ENCODE measurements at regions not wholly inside any gene's neighbourhood (a gene's known extent, or its start where the extent isn't known, plus 50 kb on each side); places are given as distances from the start of the nearest gene placed in this dataset.

- 77 to 81% methylated on average over 4 of the region's 4 CpGs for WGBS, 2 donors
Observed at GRCh38 chr3:34780973-34781372, 858.4 kb upstream of the ARPP21 start.

GRCh38 chr3:34782871-34783270 is 856.5 kb upstream of the ARPP21 start:
- DNase-seq (ENCODE audit: low spot score in 2 of 2) = no peak
- no peak overlapping the region for H3K4me3 ChIP-seq (ENCODE audit: low read depth, poor library complexity, severe bottlenecking)
- intact Hi-C loops (cut with DNase I; ENCODE audit: low total_unique reads) = no loop called here
- TF ChIP-seq POLR2A (IDR thresholded peaks at IDR 0.05) = no peak
- 52 to 63% methylated on average over 2 of the region's 2 CpGs for WGBS, 2 donors

More at GRCh38 chr3:34780973-34781372, 858.4 kb upstream of the ARPP21 start:
- no peak for DNase-seq (ENCODE audit: low spot score in 2 of 2)
- no peak for TF ChIP-seq CTCF (IDR thresholded peaks at IDR 0.05)
- no peak for TF ChIP-seq POLR2A (IDR thresholded peaks at IDR 0.05)
- intact Hi-C loops (cut with DNase I; ENCODE audit: low total_unique reads) = no loop called here
- H3K4me3 ChIP-seq (ENCODE audit: low read depth, poor library complexity, severe bottlenecking) = no peak overlapping the region

GRCh38 chr3:34783876-34784275 is 855.4 kb upstream of the ARPP21 start:
- H3K4me3 ChIP-seq (ENCODE audit: low read depth, poor library complexity, severe bottlenecking) = no peak overlapping the region
- intact Hi-C loops (cut with DNase I; ENCODE audit: low total_unique reads) = no loop called here
- TF ChIP-seq CTCF (IDR thresholded peaks at IDR 0.05) = no peak
- TF ChIP-seq POLR2A (IDR thresholded peaks at IDR 0.05) = no peak
- no peak for DNase-seq (ENCODE audit: low spot score in 2 of 2)

- intact Hi-C loops (cut with DNase I; ENCODE audit: low total_unique reads) = no loop called here
- H3K4me3 ChIP-seq (ENCODE audit: low read depth, poor library complexity, severe bottlenecking) = no peak overlapping the region
- DNase-seq (ENCODE audit: low spot score in 2 of 2) = no peak
- TF ChIP-seq POLR2A (IDR thresholded peaks at IDR 0.05) (no peak), CTCF (IDR thresholded peaks at IDR 0.05) (no peak)
- 39 to 56% methylated on average over 1 of the region's 1 CpG for WGBS, 2 donors
Observed at GRCh38 chr3:34793057-34793456, 846.3 kb upstream of the ARPP21 start.

DNA sequence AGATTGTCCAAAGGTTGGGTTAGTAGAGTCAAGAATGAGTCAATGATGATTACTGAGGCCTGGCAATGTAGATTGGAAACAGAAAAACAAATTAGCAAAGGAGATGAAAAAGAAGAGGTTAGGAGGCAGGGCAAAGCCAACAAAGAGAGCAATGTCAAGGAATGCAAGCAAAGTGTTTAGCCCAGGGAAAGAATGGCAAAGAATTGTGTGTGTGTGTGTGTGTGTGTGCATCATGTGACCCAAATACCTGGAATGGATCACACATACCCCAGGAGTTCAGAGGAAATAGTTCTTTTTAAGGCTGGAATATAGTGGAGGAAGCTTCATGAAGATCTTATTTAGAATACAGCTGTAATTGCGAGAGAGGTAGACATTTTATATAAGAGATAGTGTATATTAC is 831.7 kb upstream of the ARPP21 start:
- intact Hi-C loops (cut with DNase I; ENCODE audit: low total_unique reads) = no loop called here
- DNase-seq (ENCODE audit: low spot score in 2 of 2) = no peak
- TF ChIP-seq POLR2A (IDR thresholded peaks at IDR 0.05) = no peak
- TF ChIP-seq CTCF (IDR thresholded peaks at IDR 0.05) = no peak
- 83 to 89% methylated on average over 1 of the region's 1 CpG for WGBS, 2 donors
- H3K4me3 ChIP-seq (ENCODE audit: low read depth, poor library complexity, severe bottlenecking) = no peak overlapping the region

- DNase-seq (ENCODE audit: low spot score in 2 of 2) = no peak
- no peak overlapping the region for H3K4me3 ChIP-seq (ENCODE audit: low read depth, poor library complexity, severe bottlenecking)
- TF ChIP-seq POLR2A (IDR thresholded peaks at IDR 0.05) (no peak), CTCF (IDR thresholded peaks at IDR 0.05) (no peak)
- intact Hi-C loops (cut with DNase I; ENCODE audit: low total_unique reads) = no loop called here
- 83 to 84% methylated on average over 1 of the region's 1 CpG for WGBS, 2 donors
Observed at GRCh38 chr3:34808287-34808686, 831.0 kb upstream of the ARPP21 start.

Data from lower leg skin (tissue), 4 donors.